PC-9 (cell line): ENCODE measurements at regions not wholly inside any gene's neighbourhood (a gene's known extent, or its start where the extent isn't known, plus 50 kb on each side); places are given as distances from the start of the nearest gene placed in this dataset.

Source experiments
- BruUV-seq: library from RNA; stranded (reverse); fragments of 400-500 nt; replicated peaks from 2 replicates; lab custom pipeline; 2021; lab: Mats Ljungman, UMichigan
- CTCF ChIA-PET: fragments of 300-600 bp; sonication (Branson Sonifier 250); formaldehyde crosslinking; loops from one replicate; lab custom pipeline; 2022; ENCODE audit warnings: antibody characterized with exemption; lab: Charles Lee
- POLR2A ChIA-PET: fragments of 300-600 bp; sonication (Branson Sonifier 250); formaldehyde crosslinking; loops from one replicate; lab custom pipeline; 2022; ENCODE audit warnings: antibody characterized with exemption; ENCODE audit not compliant: unreplicated experiment; lab: Charles Lee
- DNase-seq, 2 experiments: peaks; one replicate each; pipeline versions ENCODE4 v3.0.0 to v3.0.0-alpha.2; 2015 to 2022; ENCODE audit warnings: mixed read lengths in 1 of 2
- H2AFZ ChIP-seq: fragments of 200-600 bp; sonication (generic); 2 replicates; pipeline ENCODE4 v1.8.1; 2017; ENCODE audit warnings: antibody characterized with exemption
- H3F3A ChIP-seq: fragments of 200-600 bp; sonication (generic); 2 replicates; pipeline ENCODE4 v1.8.1; 2017; ENCODE audit warnings: antibody characterized with exemption, mild to moderate bottlenecking, low read depth; ENCODE audit not compliant: insufficient read depth
- H3K27ac ChIP-seq: fragments of 200-600 bp; sonication (generic); 2 replicates; pipeline ENCODE4 v1.6.1; 2016; ENCODE audit warnings: mixed run types
- H3K27me3 ChIP-seq: fragments of 200-600 bp; sonication (generic); 2 replicates; pipeline ENCODE4 v1.6.1; 2016; ENCODE audit warnings: low read depth, mixed run types; ENCODE audit not compliant: insufficient read depth
- H3K36me3 ChIP-seq: fragments of 200-600 bp; sonication (generic); 2 replicates; pipeline ENCODE4 v1.6.1; 2016; ENCODE audit warnings: low read depth, mixed run types
- H3K4me1 ChIP-seq: fragments of 200-600 bp; sonication (generic); replicated peaks from 2 replicates; pipeline ENCODE4 v1.6.1; 2016; ENCODE audit warnings: mixed run types; ENCODE audit not compliant: insufficient read depth
- H3K4me2 ChIP-seq: fragments of 200-600 bp; sonication (generic); 2 replicates; pipeline ENCODE4 v1.6.1; 2017; ENCODE audit warnings: mixed run types
- H3K4me3 ChIP-seq: fragments of 200-600 bp; sonication (generic); 2 replicates; pipeline ENCODE4 v1.6.1; 2016; ENCODE audit warnings: mixed run types
- H3K79me2 ChIP-seq: fragments of 200-600 bp; sonication (generic); 2 replicates; pipeline ENCODE4 v1.6.1; 2017; ENCODE audit warnings: low read depth, mixed run types
- H3K9me2 ChIP-seq: fragments of 200-600 bp; sonication (generic); 2 replicates; pipeline ENCODE4 v1.8.1; 2017; ENCODE audit warnings: mild to moderate bottlenecking; ENCODE audit not compliant: insufficient read depth
- H3K9me3 ChIP-seq: fragments of 200-600 bp; sonication (generic); 2 replicates; pipeline ENCODE4 v1.8.1; 2016; ENCODE audit warnings: low read depth; ENCODE audit not compliant: insufficient read depth
- H4K20me1 ChIP-seq: fragments of 200-600 bp; sonication (generic); 2 replicates; pipeline ENCODE4 v1.8.1; 2017; ENCODE audit not compliant: insufficient read depth
- CTCF ChIP-seq: fragments of 200-600 bp; sonication (generic); conservative IDR thresholded peaks from 2 replicates; pipeline ENCODE4 v1.6.1; 2017; ENCODE audit warnings: mixed run types, antibody characterized with exemption, mild to moderate bottlenecking, moderate library complexity
- EZH2 ChIP-seq: fragments of 200-600 bp; sonication (generic); IDR thresholded peaks from 2 replicates; pipeline ENCODE4 v1.8.0; 2017; ENCODE audit warnings: antibody characterized with exemption, low read depth
- intact Hi-C: fragments of 100-400 bp; cut with micrococcal nuclease; formaldehyde crosslinking; loops from one replicate; pipeline ENCODE4 v1.10.0; 2022; ENCODE audit not compliant: unreplicated experiment

GRCh38 chr4:81971637-81972381 is 402.0 kb downstream of the HNRNPD start:
- Histone ChIP-seq H3F3A (no peaks in the 10 kb centered on the region), H3K9me2 (no peaks in the 10 kb centered on the region), H3K79me2 (no peaks in the 10 kb centered on the region), H3K4me3 (no peak overlapping the region), H2AFZ (no peak overlapping the region), H3K9me3 (no peaks in the 10 kb centered on the region), H3K4me2 (no peak overlapping the region), H3K36me3 (no peaks in the 10 kb centered on the region), H3K27me3 (no peaks in the 10 kb centered on the region), H3K4me1 (no peaks in the 10 kb centered on the region), H3K27ac (no peak overlapping the region), H4K20me1 (no peaks in the 10 kb centered on the region)
- ChIA-PET CTCF (no interaction called here), POLR2A (no interaction called here)
- BruUV-seq, result no TSS peak
- intact Hi-C loops, result no loop called here
- no peak for DNase-seq
- TF ChIP-seq CTCF, result no peak
- no peak for TF ChIP-seq EZH2

GRCh38 chr4:81971061-81971460 is 402.7 kb downstream of the HNRNPD start:
- BruUV-seq, result no TSS peak
- Histone ChIP-seq H3K4me2 (no peak overlapping the region), H3K27me3 (no peaks in the 10 kb centered on the region), H2AFZ (no peak overlapping the region), H3F3A (no peaks in the 10 kb centered on the region), H4K20me1 (no peaks in the 10 kb centered on the region), H3K36me3 (no peaks in the 10 kb centered on the region), H3K4me3 (no peak overlapping the region), H3K9me2 (no peaks in the 10 kb centered on the region), H3K27ac (no peak overlapping the region), H3K79me2 (no peaks in the 10 kb centered on the region), H3K4me1 (no peaks in the 10 kb centered on the region), H3K9me3 (no peaks in the 10 kb centered on the region)
- intact Hi-C loops, result no loop called here
- ChIA-PET CTCF (no interaction called here), POLR2A (no interaction called here)
- no peak for DNase-seq
- no peak for TF ChIP-seq EZH2
- no peak for TF ChIP-seq CTCF

- no peaks in the 10 kb centered on the region for H3F3A ChIP-seq
- no peaks in the 10 kb centered on the region for H4K20me1 ChIP-seq
- H2AFZ ChIP-seq, result no peak overlapping the region
- no peaks in the 10 kb centered on the region for H3K79me2 ChIP-seq
- no TSS peak for BruUV-seq
- TF ChIP-seq EZH2 (no peak), CTCF (no peak)
- intact Hi-C loops, result no loop called here
- ChIA-PET POLR2A (no interaction called here), CTCF (no interaction called here)
- H3K4me2 ChIP-seq, result no peak overlapping the region
- no peak for DNase-seq
- no peak overlapping the region for H3K27ac ChIP-seq
- no peak overlapping the region for H3K4me3 ChIP-seq
- no peaks in the 10 kb centered on the region for H3K27me3 ChIP-seq
- no peaks in the 10 kb centered on the region for H3K36me3 ChIP-seq
- H3K4me1 ChIP-seq, result no peaks in the 10 kb centered on the region
- H3K9me3 ChIP-seq, result no peaks in the 10 kb centered on the region
- H3K9me2 ChIP-seq, result no peaks in the 10 kb centered on the region
These were observed 403.3 kb downstream of the HNRNPD start for GRCh38 chr4:81970454-81970853.
